HG03135 (cell line): ENCODE measurements at regions not wholly inside any gene's neighbourhood (a gene's known extent, or its start where the extent isn't known, plus 50 kb on each side); places are given as distances from the start of the nearest gene placed in this dataset.

Experiments
- ATAC-seq: cut with Tn5 transposase; IDR thresholded peaks from one replicate; pipeline ENCODE4 v1.9.1; 2021; ENCODE audit warnings: mild to moderate bottlenecking, moderate library complexity; ENCODE audit not compliant: unreplicated experiment

DNA sequence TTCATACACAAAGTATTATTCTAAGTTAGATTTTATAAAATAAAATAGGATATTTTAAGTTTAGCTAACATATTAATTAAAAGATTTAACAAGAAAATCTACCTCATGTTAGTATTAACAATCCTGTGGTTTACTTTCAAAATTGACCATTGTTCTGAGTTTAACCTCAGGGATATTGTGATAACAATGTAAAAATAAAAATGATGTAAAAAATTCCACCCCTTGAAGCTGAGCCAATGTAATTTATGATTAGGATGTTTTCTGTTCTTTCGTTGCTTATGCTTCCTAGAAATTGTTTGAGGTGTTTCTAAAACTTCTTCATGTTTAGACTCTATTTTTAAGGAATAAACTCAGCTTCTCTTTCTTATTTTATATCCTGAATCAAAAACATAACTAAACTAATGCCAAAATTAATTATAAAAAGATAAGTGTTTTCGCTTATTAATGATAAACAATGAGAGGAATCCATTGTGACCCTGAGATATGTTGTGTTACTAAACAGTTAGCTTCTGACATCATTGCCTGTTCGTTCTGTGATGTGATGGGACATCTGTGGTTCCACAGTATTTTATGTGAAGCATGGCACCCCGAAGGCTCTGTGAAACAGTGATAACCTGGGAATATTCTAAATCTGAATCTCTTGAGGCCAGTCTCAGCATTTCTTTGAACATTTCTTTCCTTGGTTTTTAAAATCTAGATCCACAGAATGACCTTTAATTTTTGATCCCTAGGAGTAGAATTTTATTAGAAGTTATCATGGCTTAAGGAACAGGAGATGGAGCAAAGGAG, 340.8 kb downstream of the ARL4A start:
- ATAC-seq, result no peak

DNA sequence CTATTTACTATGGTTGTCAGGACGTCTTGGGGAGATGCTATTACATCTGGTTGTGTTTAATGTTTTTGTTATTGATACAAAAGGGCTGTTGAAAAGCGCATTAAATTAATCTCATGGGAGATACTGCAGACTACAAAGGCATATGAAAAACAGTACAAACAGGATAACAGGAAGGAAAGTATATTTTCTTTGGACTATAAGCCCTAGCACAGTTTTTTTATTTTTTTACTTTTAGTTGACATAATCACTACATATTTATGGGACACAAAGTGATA, 341.3 kb downstream of the ARL4A start:
- no peak for ATAC-seq

DNA sequence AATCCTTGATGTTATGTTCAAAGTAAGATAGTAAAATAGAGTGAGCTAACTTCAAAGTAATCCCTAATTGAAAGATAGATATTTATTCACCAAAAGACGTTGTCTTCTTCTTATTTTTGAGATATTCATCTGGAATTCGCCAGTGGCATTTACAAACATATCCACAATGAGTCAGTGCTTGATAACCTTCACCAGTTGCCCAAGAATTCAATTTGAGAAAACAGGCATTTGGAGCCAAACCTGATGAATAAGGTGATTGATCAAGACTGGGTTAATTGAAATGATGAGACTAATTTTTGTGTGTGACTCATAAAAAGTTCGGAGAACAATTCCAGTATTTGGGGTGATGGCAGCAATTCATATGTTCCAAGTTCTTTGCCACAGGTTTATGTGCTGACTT, 344.0 kb downstream of the ARL4A start:
- ATAC-seq, result no peak

DNA sequence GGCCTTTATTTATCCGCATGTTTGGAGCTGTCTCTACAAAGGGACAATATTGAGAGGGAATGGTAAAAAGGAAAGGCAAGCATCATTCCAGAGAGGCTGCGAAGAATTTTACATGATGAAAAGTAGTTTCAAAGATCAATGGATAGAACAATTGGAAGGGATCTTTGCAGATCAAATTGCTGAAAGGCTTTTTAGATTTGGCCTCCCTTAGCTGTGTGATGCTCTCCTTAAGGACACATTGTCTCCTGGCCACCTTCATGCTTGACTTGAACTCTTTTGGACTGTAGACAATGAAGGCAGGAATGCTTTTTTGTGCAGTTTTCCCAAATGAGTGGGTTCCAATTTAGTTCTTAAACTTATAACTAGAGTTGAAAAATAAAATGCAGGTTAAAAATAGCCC, 344.7 kb downstream of the ARL4A start:
- no peak for ATAC-seq

DNA sequence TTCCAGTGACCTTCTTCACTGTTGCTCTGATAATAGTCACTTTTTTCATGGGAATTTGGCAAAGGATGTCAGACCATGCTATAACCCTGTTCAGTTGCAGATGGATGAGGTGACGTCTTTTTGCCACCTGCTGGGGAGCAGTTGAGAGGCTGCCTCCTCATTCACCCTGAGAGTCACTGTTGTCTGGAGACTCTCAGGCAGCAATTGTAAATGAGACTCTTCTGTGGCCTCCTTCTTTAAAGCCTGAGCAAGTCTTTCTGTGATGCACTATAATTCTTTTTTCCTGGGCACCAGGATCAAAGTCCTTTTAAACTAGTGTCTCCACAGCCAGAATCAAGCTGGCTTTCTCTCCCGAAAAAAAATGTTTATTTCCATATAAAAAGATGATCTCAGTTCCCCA, 345.1 kb downstream of the ARL4A start:
- ATAC-seq, result no peak

DNA sequence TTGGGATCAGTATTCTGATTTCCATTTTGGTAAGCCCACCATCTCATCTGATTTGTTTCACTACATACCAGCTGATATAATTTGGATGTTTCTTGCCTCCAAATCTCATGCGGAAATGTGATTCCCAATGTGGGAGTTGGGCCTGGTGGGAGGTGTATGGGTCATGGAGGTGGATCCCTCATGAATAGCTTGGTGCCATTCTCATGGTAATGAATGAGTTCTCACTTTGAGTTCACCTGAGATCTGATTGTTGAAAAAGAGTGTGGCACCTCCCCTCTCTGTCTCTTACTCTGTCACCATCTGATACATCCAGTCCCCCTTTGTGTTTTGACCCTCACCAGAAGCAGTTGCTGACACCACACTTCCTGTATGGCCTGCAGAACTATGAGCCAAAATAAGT, 347.3 kb downstream of the ARL4A start:
- ATAC-seq, result no peak

DNA sequence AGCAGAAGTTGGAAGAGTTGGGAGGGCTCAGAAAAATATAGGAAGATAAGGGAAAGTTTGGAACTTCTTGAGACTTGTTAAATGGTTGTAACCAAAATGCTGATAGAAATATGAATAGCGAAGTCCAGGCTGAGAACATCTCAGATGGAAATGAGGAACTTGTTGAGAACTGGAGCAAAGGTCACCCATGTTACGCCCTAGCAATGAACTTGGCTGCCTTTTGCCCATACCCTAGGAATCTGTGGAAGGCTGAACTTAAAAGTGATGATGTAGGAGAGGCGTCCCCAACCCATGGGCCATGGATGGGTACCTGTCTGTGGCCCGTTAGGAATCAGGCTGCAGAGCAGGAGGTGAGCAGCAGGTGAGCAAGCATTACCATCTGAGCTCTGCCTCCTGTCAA, 347.8 kb downstream of the ARL4A start:
- no peak for ATAC-seq

DNA sequence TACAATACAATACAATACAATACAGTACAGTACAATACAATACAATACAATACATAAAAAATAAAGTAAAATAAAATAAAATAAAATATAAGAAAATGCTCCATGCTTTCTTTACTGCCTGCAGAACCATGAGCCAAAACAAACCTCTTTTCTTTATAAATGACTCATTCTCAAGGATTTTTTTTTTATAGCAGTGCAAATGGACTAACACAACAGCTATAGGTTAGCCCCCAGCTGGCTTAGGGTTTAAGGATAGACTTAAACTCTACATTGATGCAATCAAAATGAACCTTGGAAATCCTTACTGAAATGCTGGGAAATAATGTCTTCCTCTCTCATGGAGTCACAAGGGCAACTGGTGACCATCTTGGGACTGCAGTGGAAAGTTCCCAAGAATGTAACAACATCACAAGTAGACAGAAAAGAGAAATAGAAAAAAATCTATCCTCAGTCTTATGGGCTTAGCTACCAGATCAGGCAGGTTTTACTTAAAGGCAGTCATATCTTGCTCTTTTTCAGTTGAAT, 348.9 kb downstream of the ARL4A start:
- no peak for ATAC-seq

DNA sequence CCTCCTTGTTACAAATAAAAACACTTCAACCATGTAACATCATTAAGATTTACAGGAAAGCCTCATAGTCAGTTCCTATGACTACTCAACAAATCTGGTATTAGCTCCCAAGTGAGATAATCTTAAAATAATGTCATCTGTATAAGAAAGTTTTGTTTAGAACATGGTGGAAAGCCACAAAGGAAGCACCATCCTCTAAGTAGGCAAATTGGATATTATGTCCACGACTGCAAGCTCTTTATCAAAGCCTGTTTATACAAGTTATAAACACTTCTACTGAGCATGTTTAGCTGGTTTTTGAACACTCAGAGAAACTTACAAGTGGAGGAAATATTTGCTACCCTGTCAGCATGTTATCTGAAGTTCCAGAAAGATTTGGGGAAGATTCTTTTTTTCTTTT, 349.8 kb downstream of the ARL4A start:
- ATAC-seq, result no peak

DNA sequence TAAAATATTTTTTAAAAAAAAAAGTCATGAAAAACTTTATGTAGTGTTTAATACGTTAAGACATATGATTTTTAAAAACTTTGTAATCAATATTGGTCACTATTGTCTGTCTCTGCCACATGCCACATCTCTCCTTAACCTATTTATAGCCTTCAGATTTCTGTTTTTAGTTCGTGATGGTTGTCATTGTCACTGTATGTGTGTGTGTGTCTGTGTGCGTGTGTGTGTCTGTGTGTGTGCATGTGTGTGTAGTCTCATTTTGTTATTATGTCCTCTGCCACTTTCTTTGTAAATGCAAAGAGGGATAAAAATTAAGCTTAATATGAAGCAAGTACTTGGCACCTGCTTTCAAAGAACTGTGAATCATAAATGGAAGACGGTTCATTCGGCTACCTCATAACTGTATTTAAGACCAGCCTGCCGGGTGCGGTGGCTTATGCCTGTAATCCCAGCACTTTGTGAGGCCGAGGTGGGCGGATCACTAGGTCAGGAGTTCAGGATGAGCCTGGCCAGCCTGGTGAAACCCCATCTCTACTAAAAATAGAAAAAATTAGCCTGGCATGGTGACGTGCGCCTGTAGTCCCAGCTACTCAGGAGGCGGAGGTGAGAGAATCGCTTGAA, 354.0 kb downstream of the ARL4A start:
- no peak for ATAC-seq

DNA sequence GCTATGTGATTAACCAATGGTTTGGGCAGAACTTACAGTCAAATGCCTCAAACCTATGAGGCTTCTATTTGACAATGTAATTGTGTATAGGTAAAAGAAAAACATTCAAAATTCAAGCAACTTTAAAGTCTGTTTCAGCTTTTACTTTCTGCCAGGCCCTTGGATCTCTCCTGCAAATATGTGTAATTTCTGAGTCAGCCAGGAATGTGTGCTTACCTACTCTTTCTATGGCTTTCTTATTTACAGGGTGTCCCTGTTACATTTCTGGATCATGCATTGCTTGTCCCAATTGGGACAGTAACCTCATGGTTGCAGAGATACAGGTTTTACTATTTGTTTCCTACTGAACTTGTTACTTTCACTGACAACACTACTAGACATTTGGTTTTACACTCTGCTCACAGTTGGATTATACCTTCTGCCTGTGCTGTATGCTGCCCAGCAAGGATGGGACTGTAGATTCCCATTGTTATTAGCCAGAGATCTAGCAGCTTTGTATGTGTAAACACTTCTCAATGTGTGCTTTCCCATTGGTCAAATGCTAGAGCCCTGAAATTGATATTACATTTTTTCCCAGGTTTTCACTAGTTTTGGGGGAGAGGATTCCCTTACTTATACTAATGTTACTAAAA, 355.3 kb downstream of the ARL4A start:
- ATAC-seq, result no peak

DNA sequence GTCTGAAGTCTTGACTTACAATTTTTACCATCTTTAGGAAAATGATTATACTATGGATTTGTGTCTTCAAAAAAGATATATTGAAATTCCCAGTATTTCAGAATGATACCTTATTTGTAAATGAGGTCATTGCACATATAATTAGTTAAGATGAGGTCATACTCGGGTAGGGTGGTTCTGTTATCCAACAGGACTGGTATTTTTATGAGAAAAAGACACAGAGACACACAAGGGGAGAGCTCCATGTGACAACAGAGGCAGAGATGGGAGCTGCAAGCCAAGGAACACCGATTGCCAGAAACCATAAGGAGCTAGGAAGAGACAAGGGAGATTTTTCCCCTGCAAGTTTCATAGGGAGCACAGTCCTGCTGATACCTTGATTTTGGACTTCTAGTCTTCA, 356.9 kb downstream of the ARL4A start:
- ATAC-seq, result no peak

DNA sequence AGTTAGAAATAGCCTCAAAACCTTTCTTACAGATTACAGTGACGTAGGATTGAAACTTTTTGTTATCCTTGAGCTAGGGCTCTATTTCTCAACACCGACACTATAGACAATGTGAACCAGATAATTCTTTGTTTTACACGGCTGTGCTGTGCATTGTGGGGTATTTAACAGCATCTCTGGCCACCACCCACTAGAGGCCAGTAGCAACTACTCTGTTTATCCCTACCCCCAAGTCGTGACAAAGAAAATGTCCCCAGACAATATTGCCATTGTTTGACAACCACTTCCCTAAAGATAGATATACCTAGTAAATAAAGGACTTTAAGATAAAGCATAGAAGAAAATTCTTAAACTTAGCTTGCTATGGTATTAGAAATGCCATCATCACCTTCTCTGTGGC, 359.6 kb downstream of the ARL4A start:
- ATAC-seq, result no peak

DNA sequence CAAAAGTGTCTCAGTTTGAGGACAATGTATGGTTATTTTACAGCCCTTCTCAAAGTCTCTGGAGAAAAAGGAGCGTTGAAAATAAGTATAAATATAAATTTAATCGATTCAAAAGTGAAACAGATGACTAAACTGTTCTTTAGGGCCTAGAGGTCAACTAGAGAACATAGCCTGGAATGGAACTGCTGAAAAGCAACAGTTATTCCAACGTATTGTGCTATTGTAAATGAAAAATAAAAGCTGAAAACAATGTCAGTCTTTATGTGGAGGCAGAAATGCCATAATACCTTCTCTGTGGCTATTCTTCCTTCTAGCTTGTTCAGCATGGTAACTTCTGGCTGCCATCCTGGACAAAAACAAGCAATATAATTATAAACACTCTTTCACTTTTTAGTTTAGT, 362.5 kb downstream of the ARL4A start:
- ATAC-seq, result no peak

DNA sequence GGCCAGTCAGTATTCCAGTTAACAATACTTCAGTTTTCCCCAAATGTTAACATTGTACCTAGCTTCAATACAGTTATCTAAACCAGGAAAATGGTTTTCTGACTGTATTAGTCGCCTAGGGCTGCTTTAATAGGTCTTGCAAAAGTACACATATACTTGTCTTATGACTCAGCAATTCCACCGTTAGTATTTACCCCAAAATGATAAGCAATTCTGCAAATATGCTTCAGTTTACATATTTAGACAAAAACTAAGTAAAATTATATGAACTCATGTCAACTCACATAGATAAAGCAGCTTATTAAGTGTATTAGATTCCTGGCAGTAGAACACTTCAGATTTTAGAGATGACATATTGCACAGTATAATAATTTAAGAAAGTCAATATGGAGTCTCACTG, 363.3 kb downstream of the ARL4A start:
- no peak for ATAC-seq

DNA sequence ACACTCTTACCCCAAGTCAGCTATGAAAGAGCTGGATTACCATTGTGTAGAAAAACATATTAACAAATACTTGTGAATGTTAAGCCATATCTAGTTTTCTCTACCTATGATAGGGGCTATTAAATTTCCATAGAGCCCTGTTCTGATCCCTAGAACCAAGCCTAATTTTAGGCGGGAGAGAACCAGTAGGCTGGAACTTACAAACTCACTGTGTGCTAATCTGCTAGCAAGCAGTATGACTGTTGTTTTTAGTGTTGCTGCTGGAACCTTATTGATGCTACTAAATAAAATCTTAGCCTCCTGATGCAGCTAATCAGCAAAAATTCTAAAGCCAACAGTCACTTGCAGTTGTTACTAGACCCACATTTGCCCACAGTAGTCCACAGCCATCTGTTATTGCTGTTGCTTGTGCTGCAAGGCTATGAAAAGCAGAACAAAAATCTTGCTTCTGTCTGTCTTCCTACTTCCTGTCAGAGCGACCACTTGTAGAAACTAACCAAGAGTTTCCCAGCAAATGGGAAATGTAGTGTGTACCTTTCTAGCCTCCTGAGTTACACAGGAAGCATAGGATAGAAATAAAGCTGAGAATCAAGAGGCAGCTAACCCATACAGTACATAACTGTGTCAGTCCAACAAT, 368.4 kb downstream of the ARL4A start:
- ATAC-seq, result no peak

DNA sequence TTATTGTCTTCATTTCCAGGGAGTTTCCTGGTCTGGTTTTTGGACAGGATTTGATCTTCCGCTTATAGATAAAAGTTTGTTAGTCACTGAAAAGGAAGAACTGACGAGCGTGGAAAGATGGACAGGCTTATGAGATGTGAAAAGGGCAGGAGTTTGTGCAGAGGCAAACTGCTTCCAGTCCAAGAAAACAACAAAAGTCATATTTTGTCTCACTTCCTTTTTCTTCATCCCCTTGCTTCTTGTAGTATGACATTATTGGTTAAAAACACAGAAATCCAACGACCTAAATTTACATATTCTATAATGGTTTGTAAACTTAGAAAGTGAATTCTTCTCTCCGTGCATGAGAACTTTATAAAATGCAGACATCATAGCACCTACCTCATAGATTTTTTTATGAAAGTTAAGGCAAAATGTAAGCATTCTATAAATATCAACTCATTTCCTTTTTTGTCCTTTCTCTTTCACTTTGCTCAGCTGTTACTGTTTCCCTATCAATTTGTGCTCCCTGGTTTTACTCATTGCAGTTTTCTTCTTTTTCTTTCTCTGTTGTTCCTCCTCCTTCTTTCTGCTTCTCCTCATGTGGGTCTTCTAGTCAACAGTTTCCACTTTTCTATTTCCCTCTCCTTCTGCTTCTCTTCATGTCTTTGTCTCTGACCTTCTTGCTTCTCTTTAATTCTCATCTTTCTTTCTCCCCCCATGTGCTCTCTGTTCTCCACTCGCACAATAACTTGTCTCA, 370.2 kb downstream of the ARL4A start:
- ATAC-seq, result peak; percentile 96

DNA sequence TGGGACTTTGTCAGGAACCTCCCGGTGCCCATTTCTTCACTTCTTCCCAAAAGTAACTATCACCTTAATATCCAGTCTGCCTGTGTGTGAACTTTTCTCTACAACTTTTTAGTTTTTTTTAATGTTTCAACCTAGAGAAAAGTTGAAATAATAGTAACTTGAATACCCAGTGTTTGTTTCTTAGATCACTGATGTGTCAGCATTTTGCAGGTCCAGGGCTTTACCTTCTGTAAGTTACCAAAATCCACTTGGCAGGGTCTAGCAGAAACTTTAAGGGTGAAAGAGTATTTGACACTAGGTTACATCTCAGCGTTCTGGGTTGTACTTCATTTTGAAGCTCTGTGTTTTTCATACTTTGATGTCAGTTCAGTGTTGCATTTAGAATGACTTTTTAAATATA, 372.7 kb downstream of the ARL4A start:
- no peak for ATAC-seq

DNA sequence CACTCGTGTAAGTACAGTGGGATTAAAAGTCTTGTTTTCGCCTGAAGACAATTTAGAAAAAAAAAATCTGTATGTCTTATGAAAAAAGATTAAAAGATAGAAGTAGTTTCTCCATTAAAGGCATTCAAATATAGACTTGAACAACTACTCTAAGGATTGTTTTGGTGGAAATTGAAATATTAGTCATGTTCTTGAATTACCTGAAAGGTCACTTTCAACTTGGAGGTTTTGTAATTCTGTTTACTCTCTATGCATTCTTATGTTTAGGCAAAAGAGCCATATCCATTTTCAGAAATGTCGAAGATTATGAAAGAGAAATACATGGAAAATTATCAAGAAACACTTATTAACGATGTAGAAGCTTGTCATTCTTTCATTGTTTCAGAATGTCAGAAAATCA, 373.7 kb downstream of the ARL4A start:
- ATAC-seq, result no peak

DNA sequence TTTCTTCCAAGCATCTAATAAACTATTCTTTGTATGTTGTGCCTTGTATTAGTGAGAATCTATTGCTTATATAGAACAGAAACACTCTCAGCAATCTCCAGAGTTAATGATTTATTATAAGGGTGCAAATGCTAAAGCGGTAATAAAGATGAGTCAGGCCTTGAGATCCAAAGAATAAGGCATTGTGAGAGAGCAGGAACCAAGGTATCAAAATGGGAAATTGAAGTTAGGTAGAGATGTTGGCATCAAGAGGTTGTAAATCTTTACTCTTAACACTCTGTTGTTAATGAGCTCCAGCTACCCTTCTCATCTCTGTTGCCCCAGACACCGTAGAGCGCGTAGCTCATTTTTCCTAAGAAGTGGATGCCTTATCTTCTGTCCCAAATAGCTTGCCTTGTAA, 375.2 kb downstream of the ARL4A start:
- ATAC-seq, result no peak

DNA sequence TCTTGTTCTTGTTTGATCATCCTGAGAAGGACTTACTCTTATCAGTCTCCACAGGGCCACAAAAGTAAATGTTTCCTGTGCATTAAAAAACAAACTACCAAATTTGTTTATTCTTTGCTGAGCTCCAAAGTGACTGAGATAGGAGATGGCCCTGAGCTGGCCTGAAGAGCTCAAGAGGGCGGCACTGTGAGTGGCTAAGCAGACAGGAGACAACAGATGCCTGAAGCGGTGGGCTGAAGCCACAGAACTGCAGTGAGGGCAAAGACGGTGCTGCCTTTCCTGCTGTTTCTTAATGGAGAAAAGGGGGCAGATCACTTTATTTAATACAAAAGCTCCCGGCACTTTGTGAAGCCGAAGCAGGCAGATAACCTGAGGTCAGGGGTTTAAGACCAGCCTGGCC, 379.6 kb downstream of the ARL4A start:
- no peak for ATAC-seq
